Osteoblast (primary cell): ENCODE measurements at regions not wholly inside any gene's neighbourhood (a gene's known extent, or its start where the extent isn't known, plus 50 kb on each side); places are given as distances from the start of the nearest gene placed in this dataset.

Source experiments
- DNase-seq: peaks from one replicate; pipeline ENCODE4 v3.0.0; 2011; ENCODE audit warnings: low spot score, mixed read lengths; ENCODE audit not compliant: insufficient read length; ENCODE audit errors: missing footprints
- H2AFZ ChIP-seq: 2 replicates; pipeline ENCODE4 v1.6.0; 2011; ENCODE audit warnings: mild to moderate bottlenecking, low read length
- H3K27ac ChIP-seq: 2 replicates; pipeline ENCODE4 v1.5.1; 2011; ENCODE audit warnings: mild to moderate bottlenecking, low read depth, low read length, moderate library complexity
- H3K27me3 ChIP-seq: 2 replicates; pipeline ENCODE4 v1.6.0; 2012; ENCODE audit warnings: mild to moderate bottlenecking, control low read depth, inconsistent platforms, low read length, moderate library complexity; ENCODE audit not compliant: insufficient read depth
- H3K36me3 ChIP-seq: 2 replicates; pipeline ENCODE4 v1.5.1; 2011; ENCODE audit warnings: mild to moderate bottlenecking, low read length, control low read depth, moderate library complexity; ENCODE audit not compliant: insufficient read depth
- H3K4me1 ChIP-seq: 2 replicates; pipeline ENCODE4 v1.5.1; 2011; ENCODE audit warnings: mild to moderate bottlenecking, low read length, control low read depth, moderate library complexity; ENCODE audit not compliant: insufficient read depth
- H3K4me2 ChIP-seq: 2 replicates; pipeline ENCODE4 v1.6.0; 2011; ENCODE audit warnings: mild to moderate bottlenecking, low read length; ENCODE audit not compliant: insufficient read depth
- H3K4me3 ChIP-seq: fragments of 200-600 bp; sonication (generic); 3 replicates; pipeline ENCODE4 v1.5.1; 2012; ENCODE audit warnings: mild to moderate bottlenecking, low read length, inconsistent platforms; ENCODE audit not compliant: insufficient read depth
- H3K79me2 ChIP-seq: 2 replicates; pipeline ENCODE4 v1.6.0; 2012; ENCODE audit warnings: mild to moderate bottlenecking, low read length, control low read depth, inconsistent platforms; ENCODE audit not compliant: insufficient read depth
- H3K9me3 ChIP-seq: 2 replicates; pipeline ENCODE4 v1.5.1; 2011; ENCODE audit warnings: low read depth, low read length, control low read depth
- H4K20me1 ChIP-seq: 2 replicates; pipeline ENCODE4 v1.6.0; 2012; ENCODE audit warnings: mild to moderate bottlenecking, low read length, control low read depth; ENCODE audit not compliant: insufficient read depth
- CTCF ChIP-seq: IDR thresholded peaks from 2 replicates; pipeline ENCODE4 v1.5.1; 2011; ENCODE audit warnings: mild to moderate bottlenecking, low read depth, low read length, moderate library complexity; ENCODE audit errors: extremely low read depth

GRCh38 chr18:44061438-44061837, 619.2 kb upstream of the SETBP1 start:
- H2AFZ ChIP-seq: no peak overlapping the region
- H3K36me3 ChIP-seq: no peaks in the 10 kb centered on the region
- no peaks in the 10 kb centered on the region for H4K20me1 ChIP-seq
- H3K79me2 ChIP-seq: no peaks in the 10 kb centered on the region
- no peaks in the 10 kb centered on the region for H3K27me3 ChIP-seq
- H3K4me2 ChIP-seq: no peak overlapping the region
- no peak for TF ChIP-seq CTCF
- no peaks in the 10 kb centered on the region for H3K9me3 ChIP-seq
- no peak overlapping the region for H3K27ac ChIP-seq
- DNase-seq: no peak
- no peaks in the 10 kb centered on the region for H3K4me1 ChIP-seq
- no peak overlapping the region for H3K4me3 ChIP-seq

GRCh38 chr18:44062345-44062744, 618.3 kb upstream of the SETBP1 start:
- no peak for TF ChIP-seq CTCF
- no peaks in the 10 kb centered on the region for H3K36me3 ChIP-seq
- no peaks in the 10 kb centered on the region for H3K27me3 ChIP-seq
- H3K79me2 ChIP-seq: no peaks in the 10 kb centered on the region
- no peaks in the 10 kb centered on the region for H3K9me3 ChIP-seq
- no peak overlapping the region for H3K4me3 ChIP-seq
- no peak overlapping the region for H2AFZ ChIP-seq
- DNase-seq: no peak
- H4K20me1 ChIP-seq: no peaks in the 10 kb centered on the region
- H3K27ac ChIP-seq: no peak overlapping the region
- no peaks in the 10 kb centered on the region for H3K4me1 ChIP-seq
- no peak overlapping the region for H3K4me2 ChIP-seq

GRCh38 chr18:44065206-44065605, 615.5 kb upstream of the SETBP1 start:
- no peak for TF ChIP-seq CTCF
- Histone ChIP-seq H3K27me3 (no peaks in the 10 kb centered on the region), H4K20me1 (no peaks in the 10 kb centered on the region), H3K4me3 (no peak overlapping the region), H3K27ac (no peak overlapping the region), H3K9me3 (no peaks in the 10 kb centered on the region), H3K79me2 (no peaks in the 10 kb centered on the region), H3K4me2 (no peak overlapping the region), H2AFZ (no peak overlapping the region), H3K36me3 (no peaks in the 10 kb centered on the region), H3K4me1 (no peaks in the 10 kb centered on the region)
- DNase-seq: no peak

- no peak for TF ChIP-seq CTCF
- Histone ChIP-seq H3K4me2 (no peak overlapping the region), H3K4me3 (no peak overlapping the region), H3K36me3 (no peaks in the 10 kb centered on the region), H3K4me1 (no peaks in the 10 kb centered on the region), H3K9me3 (no peaks in the 10 kb centered on the region), H4K20me1 (no peaks in the 10 kb centered on the region), H3K27me3 (no peaks in the 10 kb centered on the region), H2AFZ (no peak overlapping the region), H3K27ac (no peak overlapping the region), H3K79me2 (no peaks in the 10 kb centered on the region)
- no peak for DNase-seq
These were observed 614.1 kb upstream of the SETBP1 start for GRCh38 chr18:44066541-44066940.
